Testis (tissue), 2 donors: ENCODE measurements at regions not wholly inside any gene's neighbourhood (a gene's known extent, or its start where the extent isn't known, plus 50 kb on each side); places are given as distances from the start of the nearest gene placed in this dataset.

Experiments
- POLR2A ChIP-seq: fragments of 450-650 bp; IDR thresholded peaks from one replicate; pipeline ENCODE4 v1.6.1; 2017; ENCODE audit warnings: antibody characterized with exemption, mild to moderate bottlenecking, moderate library complexity
- TF ChIP-seq, protein P1 (sequence below), 3 experiments: fragments of 450-650 bp in 2 of 3; fragments of 200-600 bp in 1 of 3; sonication (generic) in 1 of 3; IDR thresholded peaks; one replicate each; pipeline ENCODE4 v1.5.1; 2016 to 2019; ENCODE audit warnings: antibody characterized with exemption in 3 of 3, mild to moderate bottlenecking in 2 of 3, moderate library complexity in 1 of 3

- TF ChIP-seq, protein P1, sequence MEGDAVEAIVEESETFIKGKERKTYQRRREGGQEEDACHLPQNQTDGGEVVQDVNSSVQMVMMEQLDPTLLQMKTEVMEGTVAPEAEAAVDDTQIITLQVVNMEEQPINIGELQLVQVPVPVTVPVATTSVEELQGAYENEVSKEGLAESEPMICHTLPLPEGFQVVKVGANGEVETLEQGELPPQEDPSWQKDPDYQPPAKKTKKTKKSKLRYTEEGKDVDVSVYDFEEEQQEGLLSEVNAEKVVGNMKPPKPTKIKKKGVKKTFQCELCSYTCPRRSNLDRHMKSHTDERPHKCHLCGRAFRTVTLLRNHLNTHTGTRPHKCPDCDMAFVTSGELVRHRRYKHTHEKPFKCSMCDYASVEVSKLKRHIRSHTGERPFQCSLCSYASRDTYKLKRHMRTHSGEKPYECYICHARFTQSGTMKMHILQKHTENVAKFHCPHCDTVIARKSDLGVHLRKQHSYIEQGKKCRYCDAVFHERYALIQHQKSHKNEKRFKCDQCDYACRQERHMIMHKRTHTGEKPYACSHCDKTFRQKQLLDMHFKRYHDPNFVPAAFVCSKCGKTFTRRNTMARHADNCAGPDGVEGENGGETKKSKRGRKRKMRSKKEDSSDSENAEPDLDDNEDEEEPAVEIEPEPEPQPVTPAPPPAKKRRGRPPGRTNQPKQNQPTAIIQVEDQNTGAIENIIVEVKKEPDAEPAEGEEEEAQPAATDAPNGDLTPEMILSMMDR (IDR thresholded peaks at IDR 0.05) = peak in 2 of 3 experiments; percentile 68 to 80
- no peak for TF ChIP-seq POLR2A
Measured at GRCh38 chr14:76647697-76648298, 113.5 kb upstream of the VASH1 start.
